Endothelial cell of umbilical vein (primary cell): ENCODE measurements at regions not wholly inside any gene's neighbourhood (a gene's known extent, or its start where the extent isn't known, plus 50 kb on each side); places are given as distances from the start of the nearest gene placed in this dataset.

ENCODE experiments used
- BruUV-seq: library from RNA; stranded (reverse); fragments of 400-500 nt; replicated peaks from 2 replicates; lab custom pipeline; 2021; lab: Mats Ljungman, UMichigan
- CTCF ChIA-PET: fragments of 300-600, 350-600 bp; sonication (Branson Sonifier 250); formaldehyde crosslinking; loops from one replicate; lab custom pipeline; 2021; ENCODE audit warnings: antibody characterized with exemption, inconsistent platforms; lab: Charles Lee
- POLR2A ChIA-PET: fragments of 300-600, 350-600 bp; sonication (Branson Sonifier 250); formaldehyde crosslinking; loops from one replicate; lab custom pipeline; 2021; ENCODE audit warnings: antibody characterized with exemption, inconsistent platforms; lab: Charles Lee
- DNase-seq: peaks from one replicate; pipeline ENCODE4 v3.0.0-alpha.2; 2011; ENCODE audit warnings: low read depth, low spot score
- FAIRE-seq: peaks from 2 replicates; lab custom pipeline; 2011; peaks lifted over from hg19 to GRCh38; lab: Jason Lieb, UNC
- H2AFZ ChIP-seq: 2 replicates; pipeline ENCODE4 v1.6.0; 2012; ENCODE audit warnings: low read depth, low read length, control low read depth, inconsistent platforms
- H3K27ac ChIP-seq: 2 replicates; pipeline ENCODE4 v1.5.1; 2011; ENCODE audit warnings: low read depth, mild to moderate bottlenecking, control low read depth, low read length, moderate library complexity; ENCODE audit not compliant: insufficient read depth
- H3K27me3 ChIP-seq, 2 experiments: 2 replicates each; pipeline versions ENCODE4 v1.6.0 to v1.6.1; 2011; ENCODE audit warnings: low read length in 2 of 2, mixed read lengths in 1 of 2; ENCODE audit not compliant: control insufficient read depth in 2 of 2, insufficient read depth in 2 of 2
- H3K36me3 ChIP-seq, 2 experiments: 2 replicates in 1 of 2; 3 replicates in 1 of 2; pipeline ENCODE4 v1.5.1; 2011; ENCODE audit warnings: low read length in 2 of 2, mild to moderate bottlenecking in 1 of 2, moderate library complexity in 1 of 2; ENCODE audit not compliant: control insufficient read depth in 2 of 2, insufficient read depth in 2 of 2; ENCODE audit errors: extremely low read depth in 1 of 2
- H3K4me1 ChIP-seq: 3 replicates; pipeline ENCODE4 v1.5.1; 2011; ENCODE audit warnings: mild to moderate bottlenecking, low read length; ENCODE audit not compliant: control insufficient read depth, insufficient read depth; ENCODE audit errors: extremely low read depth
- H3K4me2 ChIP-seq: 2 replicates; pipeline ENCODE4 v1.6.1; 2011; ENCODE audit warnings: low read length, control low read depth, mixed read lengths; ENCODE audit not compliant: insufficient read depth
- H3K4me3 ChIP-seq, 3 experiments: fragments of 200-600 bp in 1 of 3; sonication (generic), shearing (Covaris generic) in 1 of 3; replicated peaks in 1 of 3; 2 replicates each; pipeline ENCODE4 v1.5.1; 2011 to 2016; ENCODE audit warnings: control low read depth in 3 of 3, low read length in 3 of 3, mild to moderate bottlenecking in 2 of 3, inconsistent platforms in 1 of 3, low read depth in 1 of 3, moderate library complexity in 1 of 3; ENCODE audit not compliant: insufficient read depth in 1 of 3
- H3K79me2 ChIP-seq: 2 replicates; pipeline ENCODE4 v1.6.0; 2012; ENCODE audit warnings: low read length, inconsistent platforms; ENCODE audit not compliant: control insufficient read depth, insufficient read depth
- H3K9ac ChIP-seq: replicated peaks from 2 replicates; pipeline ENCODE3; 2011; ENCODE audit warnings: low read length, control low read depth; ENCODE audit not compliant: insufficient read depth; ENCODE audit errors: extremely low read depth
- H3K9me1 ChIP-seq: replicated peaks from 3 replicates; pipeline ENCODE4 v1.6.0; 2011; ENCODE audit warnings: mild to moderate bottlenecking, low read length; ENCODE audit not compliant: control insufficient read depth, insufficient read depth; ENCODE audit errors: extremely low read depth
- H3K9me3 ChIP-seq: replicated peaks from 2 replicates; pipeline ENCODE4 v1.5.1; 2012; ENCODE audit warnings: low read length, inconsistent platforms; ENCODE audit not compliant: control insufficient read depth, insufficient read depth
- H4K20me1 ChIP-seq: replicated peaks from 2 replicates; pipeline ENCODE3; 2011; ENCODE audit warnings: mild to moderate bottlenecking, low read length; ENCODE audit not compliant: control insufficient read depth, insufficient read depth; ENCODE audit errors: extremely low read depth
- CTCF ChIP-seq, 2 donors: IDR thresholded peaks; 1 replicate in 1 of 2; 2 replicates in 1 of 2; pipeline ENCODE4 v1.5.1; 2011; ENCODE audit warnings: low read length in 2 of 2, mild to moderate bottlenecking in 2 of 2, moderate library complexity in 2 of 2, control low read depth in 1 of 2, inconsistent platforms in 1 of 2, low read depth in 1 of 2; ENCODE audit not compliant: insufficient read depth in 1 of 2; ENCODE audit errors: extremely low read depth in 1 of 2
- EZH2 ChIP-seq: IDR thresholded peaks from 2 replicates; pipeline ENCODE4 v1.6.1; 2012; ENCODE audit warnings: borderline replicate concordance, low read depth, mild to moderate bottlenecking, moderate library complexity, low read length, inconsistent platforms; ENCODE audit not compliant: severe bottlenecking
- FOS ChIP-seq: IDR thresholded peaks from 2 replicates; pipeline ENCODE4 v1.6.1; 2011; ENCODE audit warnings: mild to moderate bottlenecking, low read length, moderate library complexity, borderline replicate concordance; ENCODE audit not compliant: insufficient read depth
- GATA2 ChIP-seq: IDR thresholded peaks from 2 replicates; pipeline ENCODE4 v1.7.0; 2011; ENCODE audit warnings: low read depth, mild to moderate bottlenecking, moderate library complexity, mixed read lengths, low read length; ENCODE audit not compliant: insufficient read length, insufficient read depth
- JUN ChIP-seq: IDR thresholded peaks from 2 replicates; pipeline ENCODE4 v1.6.1; 2011; ENCODE audit warnings: borderline replicate concordance, low read depth; ENCODE audit not compliant: insufficient read length, insufficient read depth
- MAX ChIP-seq: IDR thresholded peaks from 2 replicates; pipeline ENCODE4 v1.6.1; 2011; ENCODE audit not compliant: insufficient read depth, insufficient read length
- MYC ChIP-seq: IDR thresholded peaks from one replicate; pipeline ENCODE4 v1.6.1; 2011; ENCODE audit warnings: mild to moderate bottlenecking, low read depth, low read length
- POLR2A ChIP-seq: IDR thresholded peaks from 2 replicates; pipeline ENCODE4 v1.6.1; 2012; ENCODE audit warnings: low read depth, mild to moderate bottlenecking, control low read depth, low read length
- POLR2AphosphoS5 ChIP-seq: IDR thresholded peaks from 2 replicates; pipeline ENCODE4 v1.6.1; 2012; ENCODE audit warnings: low read depth, mild to moderate bottlenecking, control low read depth, low read length, moderate library complexity; ENCODE audit not compliant: insufficient read depth
- dilution Hi-C: fragments of 300-500 bp; cut with MboI; formaldehyde crosslinking; loops from one replicate; pipeline ENCODE4 v1.15.0; 2019; ENCODE audit warnings: low sequenced_read_pairs; ENCODE audit not compliant: extremely low pct_ligation_motif_present
- intact Hi-C: fragments of 100-400 bp; cut with micrococcal nuclease; formaldehyde crosslinking; loops from one replicate; pipeline ENCODE4 v1.10.0; 2022

- intact Hi-C loops = no loop called here
- Histone ChIP-seq H2AFZ (no peak overlapping the region), H3K4me2 (no peak overlapping the region), H3K9ac (no peak overlapping the region), H3K9me1 (no peaks in the 10 kb centered on the region), H3K4me1 (peaks cover 4% of the 10 kb centered on the region), H3K9me3 (no peaks in the 10 kb centered on the region), H3K4me3 (no peak overlapping the region), H3K79me2 (no peaks in the 10 kb centered on the region), H3K27ac (no peak overlapping the region), H4K20me1 (no peaks in the 10 kb centered on the region), H3K36me3 (no peaks in the 10 kb centered on the region), H3K27me3 (no peaks in the 10 kb centered on the region)
- dilution Hi-C loops = no loop called here
- no peak for FAIRE-seq
- no peak for DNase-seq
- no TSS peak for BruUV-seq
- POLR2A ChIA-PET = interaction anchor here (0.6 kb wide), 1 partner anchor 19 kb away, joined by 4 read pairs; no protein-coding TSS in a partner anchor
- TF ChIP-seq GATA2 (no peak), POLR2A (no peak), POLR2AphosphoS5 (no peak), EZH2 (no peak), JUN (no peak), MAX (no peak), CTCF (IDR thresholded peaks at IDR 0.05; ENCODE audit: extremely low read depth in 1 of 2, insufficient read depth in 1 of 2, low read depth in 1 of 2, low read length in 2 of 2) (no peak), FOS (no peak), MYC (no peak)
- CTCF ChIA-PET = no interaction called here
These were observed 139.9 kb downstream of the CCDC71L start for GRCh38 chr7:106520962-106521514.
